Activated CD4-positive, alpha-beta T cell treated with anti-CD3 and anti-CD28 coated beads for 36 hours (primary cell): ENCODE measurements at regions not wholly inside any gene's neighbourhood (a gene's known extent, or its start where the extent isn't known, plus 50 kb on each side); places are given as distances from the start of the nearest gene placed in this dataset.
"Not testable (repeated sequence)": the region's sequence is repeated elsewhere in the genome, so short reads cannot be mapped to it uniquely, and the experiment has no call there.

Experiments
- ATAC-seq: fragments of 200-7000 bp; cut with Tn5 transposase; one replicate; pipeline ENCODE4 v1.10.0; 2021; ENCODE audit warnings: mild to moderate bottlenecking, moderate library complexity
- CTCF ChIA-PET: fragments of 350-600 bp; sonication (Branson Sonifier 250); formaldehyde crosslinking; loops from one replicate; lab custom pipeline; 2021; ENCODE audit warnings: antibody characterized with exemption; lab: Charles Lee
- POLR2A ChIA-PET: fragments of 350-600 bp; sonication (Branson Sonifier 250); formaldehyde crosslinking; loops from one replicate; lab custom pipeline; 2021; ENCODE audit warnings: antibody characterized with exemption, inconsistent platforms; lab: Charles Lee
- DNase-seq: peaks from one replicate; pipeline ENCODE4 v3.0.0-alpha.2; 2020
- H3K27ac Mint-ChIP-seq: one replicate; pipeline ENCODE4 v1.8.0; 2021; ENCODE audit warnings: mixed read lengths
- H3K27me3 Mint-ChIP-seq: one replicate; pipeline ENCODE4 v1.8.0; 2021; ENCODE audit warnings: mixed read lengths
- H3K36me3 Mint-ChIP-seq: one replicate; pipeline ENCODE4 v1.8.0; 2021; ENCODE audit warnings: low read depth, mixed read lengths
- H3K4me1 Mint-ChIP-seq: one replicate; pipeline ENCODE4 v1.8.0; 2021; ENCODE audit warnings: mixed read lengths
- H3K4me3 Mint-ChIP-seq: one replicate; pipeline ENCODE4 v1.8.0; 2021; ENCODE audit warnings: mild to moderate bottlenecking, moderate library complexity, mixed read lengths
- H3K9me3 Mint-ChIP-seq: one replicate; pipeline ENCODE4 v1.8.0; 2021; ENCODE audit warnings: low read depth, mixed read lengths
- intact Hi-C, 2 experiments: fragments of 100-400 bp; cut with DNase I in 1 of 2; cut with micrococcal nuclease in 1 of 2; formaldehyde crosslinking; loops; one replicate each; pipeline versions ENCODE4 v1.14.2 to v1.15.1; 2022 to 2024; cut with DNase I, micrococcal nuclease

GRCh38 chr4:86413426-86413825, 53.6 kb upstream of the MAPK10 start:
- ATAC-seq, H3K4me1 Mint-ChIP-seq, DNase-seq, POLR2A ChIA-PET, H3K36me3 Mint-ChIP-seq, intact Hi-C loops, CTCF ChIA-PET, H3K4me3 Mint-ChIP-seq, H3K27ac Mint-ChIP-seq, H3K9me3 Mint-ChIP-seq: not testable (repeated sequence)
- peaks cover 13% of the 10 kb centered on the region for H3K27me3 Mint-ChIP-seq

DNA sequence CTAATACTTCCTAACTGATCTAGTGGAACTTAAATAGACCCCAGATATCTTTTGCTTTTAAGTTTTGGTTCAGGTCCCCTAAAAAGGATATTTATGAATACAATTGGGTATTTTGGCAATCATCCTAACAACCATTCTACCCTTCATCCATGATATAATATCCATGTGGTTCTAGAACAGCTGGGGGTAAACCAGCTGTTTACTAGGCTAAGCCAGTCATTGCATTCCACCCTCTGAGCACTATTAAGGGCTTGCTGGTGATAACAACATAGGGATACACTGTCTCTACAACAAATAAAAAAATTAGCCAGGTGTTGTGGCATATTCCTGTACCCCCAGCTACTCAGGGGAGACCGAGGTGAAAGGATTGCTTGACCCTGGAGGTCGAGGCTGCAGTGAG, 54.8 kb upstream of the MAPK10 start:
- ChIA-PET POLR2A (no interaction called here), CTCF (no interaction called here)
- no peaks in the 10 kb centered on the region for H3K4me1 Mint-ChIP-seq
- no peak overlapping the region for H3K4me3 Mint-ChIP-seq
- H3K27me3 Mint-ChIP-seq = peaks cover 16% of the 10 kb centered on the region
- H3K27ac Mint-ChIP-seq = no peak overlapping the region
- H3K9me3 Mint-ChIP-seq = peaks cover 7% of the 10 kb centered on the region
- ATAC-seq (no peak), DNase-seq (no peak)
- intact Hi-C loops = no loop called here
- H3K36me3 Mint-ChIP-seq = no peaks in the 10 kb centered on the region

DNA sequence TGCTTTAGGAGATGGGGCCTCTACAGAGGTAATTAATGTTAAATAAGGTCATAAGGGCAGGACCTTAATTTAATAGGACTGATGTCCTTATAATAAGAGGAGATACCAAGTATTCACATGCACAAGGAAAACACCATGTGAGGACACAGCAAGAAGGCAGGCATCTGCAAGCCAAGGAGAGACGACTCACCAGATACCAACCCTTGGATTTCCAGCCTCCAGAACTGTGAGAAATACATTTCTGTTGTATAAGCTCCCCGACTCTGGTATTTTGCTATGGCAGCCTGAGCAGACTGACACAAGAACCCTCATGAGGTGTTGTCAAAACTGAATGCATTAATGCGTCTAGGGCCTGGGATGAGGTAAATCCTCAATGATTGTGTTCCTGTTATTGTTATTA, 56.2 kb upstream of the MAPK10 start:
- Mint-ChIP-seq H3K36me3 (no peaks in the 10 kb centered on the region), H3K4me3 (no peak overlapping the region), H3K4me1 (no peaks in the 10 kb centered on the region), H3K9me3 (peaks cover 7% of the 10 kb centered on the region), H3K27ac (no peak overlapping the region), H3K27me3 (peaks cover 14% of the 10 kb centered on the region)
- DNase-seq (no peak), ATAC-seq (no peak)
- intact Hi-C loops = no loop called here
- ChIA-PET POLR2A (no interaction called here), CTCF (no interaction called here)

GRCh38 chr4:86421461-86421860, 61.6 kb upstream of the MAPK10 start:
- no peaks in the 10 kb centered on the region for H3K9me3 Mint-ChIP-seq

DNA sequence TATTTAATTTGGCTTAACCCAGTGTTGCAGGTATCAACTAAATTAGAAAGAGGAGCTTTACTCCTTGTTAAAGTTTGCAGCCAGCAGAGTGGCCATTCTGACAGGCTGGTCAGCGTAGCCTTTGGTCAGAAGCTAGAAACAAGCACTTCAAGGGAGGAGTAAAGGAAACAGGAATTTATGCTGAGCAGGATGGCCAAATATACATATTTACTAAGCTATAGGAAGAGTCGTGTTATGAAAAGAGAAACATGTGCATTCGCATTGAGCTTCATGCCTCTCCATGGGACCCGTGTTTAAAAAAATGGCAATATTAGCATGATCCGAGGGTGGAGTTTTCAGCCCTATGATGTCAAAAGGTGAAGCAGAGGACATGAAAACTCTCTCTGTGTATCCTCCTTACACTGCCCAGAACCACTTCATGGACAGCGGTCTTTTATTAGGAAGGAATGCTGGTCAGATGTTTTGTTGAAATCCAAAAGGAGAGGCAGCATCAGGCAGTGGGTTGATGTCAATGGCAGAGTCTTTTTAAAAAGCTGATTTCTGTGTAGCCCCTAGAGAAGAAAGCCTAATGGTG, 71.8 kb upstream of the MAPK10 start:
- ChIA-PET CTCF (no interaction called here), POLR2A (no interaction called here)
- Mint-ChIP-seq H3K4me1 (no peaks in the 10 kb centered on the region), H3K27me3 (no peaks in the 10 kb centered on the region), H3K36me3 (no peaks in the 10 kb centered on the region), H3K27ac (no peak overlapping the region), H3K9me3 (no peaks in the 10 kb centered on the region), H3K4me3 (no peak overlapping the region)
- intact Hi-C loops = no loop called here
- DNase-seq (no peak), ATAC-seq (no peak)

More at GRCh38 chr4:86421461-86421860, 61.6 kb upstream of the MAPK10 start:
- intact Hi-C loops = no loop called here
- Mint-ChIP-seq H3K4me1 (no peaks in the 10 kb centered on the region), H3K27ac (no peak overlapping the region), H3K27me3 (peaks cover 5% of the 10 kb centered on the region), H3K36me3 (no peaks in the 10 kb centered on the region), H3K4me3 (no peak overlapping the region)
- POLR2A ChIA-PET = no interaction called here
- CTCF ChIA-PET = no interaction called here
- ATAC-seq (no peak), DNase-seq (no peak)

GRCh38 chr4:86432559-86433134, 72.8 kb upstream of the MAPK10 start:
- Mint-ChIP-seq H3K27me3 (no peaks in the 10 kb centered on the region), H3K36me3 (no peaks in the 10 kb centered on the region), H3K4me1 (no peaks in the 10 kb centered on the region), H3K9me3 (no peaks in the 10 kb centered on the region), H3K27ac (no peak overlapping the region), H3K4me3 (no peak overlapping the region)
- CTCF ChIA-PET = interaction anchor here (1.0 kb wide), 1 partner anchor 8 kb away, joined by 3 read pairs; no protein-coding TSS in a partner anchor
- ATAC-seq = no peak
- no peak for DNase-seq
- intact Hi-C loops = no loop called here
- POLR2A ChIA-PET = no interaction called here

- H3K27me3 Mint-ChIP-seq = peaks cover 6% of the 10 kb centered on the region
- no peaks in the 10 kb centered on the region for H3K4me1 Mint-ChIP-seq
- no peaks in the 10 kb centered on the region for H3K36me3 Mint-ChIP-seq
- no peak overlapping the region for H3K27ac Mint-ChIP-seq
- H3K4me3 Mint-ChIP-seq = no peak overlapping the region
- no peak for DNase-seq
- ChIA-PET CTCF (no interaction called here), POLR2A (no interaction called here)
- H3K9me3 Mint-ChIP-seq = no peaks in the 10 kb centered on the region
- intact Hi-C loops = loop anchor here in 1 of 2 experiments (5.0 kb wide), 1 partner anchor 333 kb away; no protein-coding TSS in a partner anchor
- ATAC-seq = no peak
Observed at GRCh38 chr4:86439293-86439692, 79.4 kb upstream of the MAPK10 start.

- Mint-ChIP-seq H3K27me3 (peaks cover 6% of the 10 kb centered on the region), H3K36me3 (no peaks in the 10 kb centered on the region), H3K27ac (no peak overlapping the region), H3K9me3 (no peaks in the 10 kb centered on the region), H3K4me1 (no peaks in the 10 kb centered on the region), H3K4me3 (no peak overlapping the region)
- no peak for DNase-seq
- ATAC-seq = no peak
- POLR2A ChIA-PET = interaction anchor here (0.6 kb wide), 1 partner anchor 19 kb away, joined by 4 read pairs; no protein-coding TSS in a partner anchor
- intact Hi-C loops = no loop called here
- CTCF ChIA-PET = no interaction called here
Observed at GRCh38 chr4:86441175-86441936, 81.5 kb upstream of the MAPK10 start.

DNA sequence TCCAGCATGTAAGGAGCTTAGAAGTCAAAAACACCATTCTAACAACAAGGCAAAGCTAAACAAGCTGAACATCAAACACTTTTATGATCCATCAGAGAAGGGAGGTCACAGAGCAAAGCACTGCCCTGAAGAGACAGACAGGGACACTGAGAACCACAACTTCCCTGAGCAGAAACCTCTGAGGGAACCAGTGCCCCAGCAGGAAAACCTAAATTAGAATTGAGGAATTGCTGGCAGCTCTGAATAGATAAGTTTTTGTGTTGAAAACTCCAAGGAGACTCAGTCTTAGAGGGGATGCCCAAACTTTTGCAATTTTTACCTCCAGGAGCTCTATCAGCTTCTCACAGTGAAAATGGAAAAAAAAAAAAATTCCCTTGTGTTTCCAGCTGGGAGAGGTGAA, 83.0 kb upstream of the MAPK10 start:
- intact Hi-C loops = no loop called here
- no peak for ATAC-seq
- DNase-seq = no peak
- no peaks in the 10 kb centered on the region for H3K36me3 Mint-ChIP-seq
- ChIA-PET POLR2A (no interaction called here), CTCF (no interaction called here)
- no peak overlapping the region for H3K4me3 Mint-ChIP-seq
- H3K27ac Mint-ChIP-seq = no peak overlapping the region
- H3K9me3 Mint-ChIP-seq = no peaks in the 10 kb centered on the region
- H3K27me3 Mint-ChIP-seq = peaks cover 6% of the 10 kb centered on the region
- no peaks in the 10 kb centered on the region for H3K4me1 Mint-ChIP-seq

- Mint-ChIP-seq H3K27ac (no peak overlapping the region), H3K36me3 (no peaks in the 10 kb centered on the region), H3K27me3 (peaks cover 6% of the 10 kb centered on the region), H3K9me3 (no peaks in the 10 kb centered on the region), H3K4me3 (no peak overlapping the region), H3K4me1 (no peaks in the 10 kb centered on the region)
- POLR2A ChIA-PET = no interaction called here
- CTCF ChIA-PET = no interaction called here
- DNase-seq = no peak
- no peak for ATAC-seq
- intact Hi-C loops = no loop called here
Observed at GRCh38 chr4:86443495-86443894, 83.6 kb upstream of the MAPK10 start.

DNA sequence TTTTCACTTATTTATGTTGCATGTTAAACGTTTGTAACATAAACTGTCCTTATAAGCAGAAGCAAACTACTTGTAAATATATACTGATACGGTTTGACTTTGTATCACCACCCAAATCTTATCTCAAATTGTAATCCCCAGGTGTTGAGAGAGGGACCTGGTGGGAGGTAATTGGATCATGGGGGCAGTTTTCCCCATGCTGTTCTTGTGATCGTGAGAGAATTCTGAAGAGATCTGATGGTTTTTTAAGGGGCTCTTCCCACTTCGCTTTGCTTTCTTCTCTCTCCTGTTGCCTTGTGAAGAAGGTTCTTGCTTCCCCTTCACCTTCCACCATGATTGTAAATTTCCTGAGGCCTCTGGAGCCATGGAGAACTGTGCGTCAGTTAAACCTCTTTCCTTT, 87.1 kb upstream of the MAPK10 start:
- CTCF ChIA-PET = no interaction called here
- no peaks in the 10 kb centered on the region for H3K9me3 Mint-ChIP-seq
- POLR2A ChIA-PET = no interaction called here
- DNase-seq (no peak), ATAC-seq (no peak)
- H3K36me3 Mint-ChIP-seq = no peaks in the 10 kb centered on the region
- H3K27me3 Mint-ChIP-seq = peaks cover 12% of the 10 kb centered on the region
- H3K4me1 Mint-ChIP-seq = no peaks in the 10 kb centered on the region
- intact Hi-C loops = no loop called here
- H3K4me3 Mint-ChIP-seq = no peak overlapping the region
- no peak overlapping the region for H3K27ac Mint-ChIP-seq

DNA sequence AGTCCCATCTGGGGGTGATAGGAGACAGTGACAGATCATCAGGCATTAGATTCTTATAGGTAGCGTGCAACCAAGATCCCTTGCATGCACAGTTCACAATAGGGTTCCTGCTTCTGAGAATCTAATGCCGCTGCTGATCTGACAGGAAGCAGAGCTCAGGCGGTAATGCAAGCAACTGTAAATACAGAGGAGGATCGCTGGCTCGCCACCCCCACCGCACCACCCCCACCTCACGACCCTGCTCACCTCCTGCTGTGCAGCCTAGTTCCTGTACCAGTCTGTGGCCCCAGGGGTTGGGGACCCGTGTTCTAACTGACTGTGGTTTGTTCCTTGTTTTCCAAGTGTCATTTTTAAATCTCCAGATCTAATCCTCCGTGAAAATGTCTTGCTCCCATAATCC, 89.0 kb upstream of the MAPK10 start:
- Mint-ChIP-seq H3K9me3 (no peaks in the 10 kb centered on the region), H3K27me3 (peaks cover 6% of the 10 kb centered on the region), H3K4me3 (no peak overlapping the region), H3K36me3 (no peaks in the 10 kb centered on the region), H3K4me1 (no peaks in the 10 kb centered on the region), H3K27ac (no peak overlapping the region)
- ATAC-seq = no peak
- DNase-seq = no peak
- CTCF ChIA-PET = no interaction called here
- intact Hi-C loops = no loop called here
- POLR2A ChIA-PET = interaction anchor here (0.7 kb wide), 1 partner anchor 148 kb away, joined by 3 read pairs; no protein-coding TSS in a partner anchor
